Immature natural killer cell (primary cell): ENCODE measurements at regions not wholly inside any gene's neighbourhood (a gene's known extent, or its start where the extent isn't known, plus 50 kb on each side); places are given as distances from the start of the nearest gene placed in this dataset.

Source experiments
- DNase-seq, 3 donors: peaks; one replicate each; pipeline ENCODE4 v3.0.0; 2022; ENCODE audit warnings: mixed read lengths in 1 of 3
- H3K27ac Mint-ChIP-seq, 6 donors: one replicate each; pipeline ENCODE4 v1.8.0; 2020; ENCODE audit warnings: mixed read lengths in 6 of 6, mild to moderate bottlenecking in 5 of 6, inconsistent platforms in 4 of 6, moderate library complexity in 3 of 6
- H3K27me3 Mint-ChIP-seq, 3 donors: one replicate each; pipeline ENCODE4 v1.8.0; 2020 to 2021; ENCODE audit warnings: low read depth in 3 of 3, mild to moderate bottlenecking in 3 of 3, mixed read lengths in 3 of 3, moderate library complexity in 3 of 3, inconsistent platforms in 1 of 3
- H3K36me3 Mint-ChIP-seq, 3 donors: one replicate each; pipeline ENCODE4 v1.8.0; 2020; ENCODE audit warnings: mixed read lengths in 3 of 3, inconsistent platforms in 2 of 3, mild to moderate bottlenecking in 2 of 3
- H3K4me1 Mint-ChIP-seq, 2 donors: one replicate each; pipeline ENCODE4 v1.8.0; 2020; ENCODE audit warnings: inconsistent platforms in 2 of 2, mild to moderate bottlenecking in 2 of 2, mixed read lengths in 2 of 2, moderate library complexity in 1 of 2
- H3K4me3 Mint-ChIP-seq, 5 donors: one replicate each; pipeline ENCODE4 v1.8.0; 2020; ENCODE audit warnings: mild to moderate bottlenecking in 5 of 5, mixed read lengths in 5 of 5, inconsistent platforms in 3 of 5, moderate library complexity in 3 of 5
- H3K9me3 Mint-ChIP-seq, 6 donors: one replicate each; pipeline ENCODE4 v1.8.0; 2020; ENCODE audit warnings: mild to moderate bottlenecking in 6 of 6, mixed read lengths in 6 of 6, inconsistent platforms in 4 of 6, moderate library complexity in 3 of 6

GRCh38 chr1:47564570-47564969 lies 126.7 kb downstream of the FOXD2 start:
- Mint-ChIP-seq H3K4me1 (peaks cover 0 to 10% of the 10 kb centered on the region in 2 donors), H3K4me3 (no peak overlapping the region), H3K36me3 (no peaks in the 10 kb centered on the region), H3K27me3 (peaks cover 3 to 5% (median 4%) of the 10 kb centered on the region in 3 donors), H3K9me3 (no peaks in the 10 kb centered on the region), H3K27ac (no peak overlapping the region)
- no peak for DNase-seq

GRCh38 chr1:47565092-47565491 lies 127.2 kb downstream of the FOXD2 start:
- Mint-ChIP-seq H3K27ac (no peak overlapping the region), H3K9me3 (no peaks in the 10 kb centered on the region), H3K4me3 (no peak overlapping the region), H3K4me1 (peaks cover 0 to 10% of the 10 kb centered on the region in 2 donors), H3K27me3 (peaks cover 4 to 8% (median 4%) of the 10 kb centered on the region in 3 donors), H3K36me3 (no peaks in the 10 kb centered on the region)
- DNase-seq = no peak

GRCh38 chr1:47565676-47566075 lies 127.8 kb downstream of the FOXD2 start:
- H3K4me3 Mint-ChIP-seq = no peak overlapping the region
- no peaks in the 10 kb centered on the region for H3K36me3 Mint-ChIP-seq
- no peaks in the 10 kb centered on the region for H3K9me3 Mint-ChIP-seq
- peaks cover 3 to 8% (median 4%) of the 10 kb centered on the region in 3 donors for H3K27me3 Mint-ChIP-seq
- no peak for DNase-seq
- H3K27ac Mint-ChIP-seq = no peak overlapping the region
- peaks cover 0 to 10% of the 10 kb centered on the region in 2 donors for H3K4me1 Mint-ChIP-seq

GRCh38 chr1:47568763-47569162 lies 130.9 kb downstream of the FOXD2 start:
- Mint-ChIP-seq H3K27ac (no peak overlapping the region), H3K9me3 (no peaks in the 10 kb centered on the region), H3K4me3 (no peak overlapping the region), H3K27me3 (peaks cover 0 to 8% (median 3%) of the 10 kb centered on the region in 3 donors), H3K36me3 (no peaks in the 10 kb centered on the region), H3K4me1 (no peaks in the 10 kb centered on the region)
- no peak for DNase-seq

GRCh38 chr1:47569261-47569660 lies 131.4 kb downstream of the FOXD2 start:
- H3K27me3 Mint-ChIP-seq = peaks cover 0 to 7% (median 2%) of the 10 kb centered on the region in 3 donors

GRCh38 chr1:47569681-47570470 lies 132.0 kb downstream of the FOXD2 start:
- Mint-ChIP-seq H3K27me3 (peaks cover 0 to 6% (median 0%) of the 10 kb centered on the region in 3 donors), H3K4me1 (no peaks in the 10 kb centered on the region), H3K36me3 (no peaks in the 10 kb centered on the region), H3K9me3 (no peaks in the 10 kb centered on the region), H3K27ac (no peak overlapping the region), H3K4me3 (no peak overlapping the region)
- no peak for DNase-seq

More at GRCh38 chr1:47569261-47569660, 131.4 kb downstream of the FOXD2 start:
- no peaks in the 10 kb centered on the region for H3K36me3 Mint-ChIP-seq
- no peaks in the 10 kb centered on the region for H3K4me1 Mint-ChIP-seq
- H3K27ac Mint-ChIP-seq = no peak overlapping the region
- no peak overlapping the region for H3K4me3 Mint-ChIP-seq
- H3K9me3 Mint-ChIP-seq = no peaks in the 10 kb centered on the region
- DNase-seq = no peak

GRCh38 chr1:47571161-47571560 lies 133.3 kb downstream of the FOXD2 start:
- Mint-ChIP-seq H3K27me3 (peaks cover 0 to 6% (median 0%) of the 10 kb centered on the region in 3 donors), H3K36me3 (no peaks in the 10 kb centered on the region), H3K27ac (no peak overlapping the region), H3K4me1 (no peaks in the 10 kb centered on the region), H3K9me3 (no peaks in the 10 kb centered on the region), H3K4me3 (no peak overlapping the region)
- no peak for DNase-seq

- Mint-ChIP-seq H3K9me3 (no peaks in the 10 kb centered on the region), H3K27ac (no peak overlapping the region), H3K36me3 (no peaks in the 10 kb centered on the region), H3K27me3 (peaks cover 0 to 6% (median 1%) of the 10 kb centered on the region in 3 donors), H3K4me3 (no peak overlapping the region), H3K4me1 (no peaks in the 10 kb centered on the region)
- DNase-seq = no peak
Observed at GRCh38 chr1:47571952-47572351, 134.1 kb downstream of the FOXD2 start.

- H3K27me3 Mint-ChIP-seq = peaks cover 0 to 6% (median 1%) of the 10 kb centered on the region in 3 donors
- no peaks in the 10 kb centered on the region for H3K36me3 Mint-ChIP-seq
- H3K27ac Mint-ChIP-seq = no peak overlapping the region
- no peaks in the 10 kb centered on the region for H3K4me1 Mint-ChIP-seq
- no peaks in the 10 kb centered on the region for H3K9me3 Mint-ChIP-seq
- DNase-seq = no peak
- H3K4me3 Mint-ChIP-seq = no peak overlapping the region
Observed at GRCh38 chr1:47572731-47573430, 135.0 kb downstream of the FOXD2 start.

GRCh38 chr1:47574451-47575165 lies 136.8 kb downstream of the FOXD2 start:
- Mint-ChIP-seq H3K36me3 (no peaks in the 10 kb centered on the region), H3K27ac (no peak overlapping the region), H3K4me3 (no peak overlapping the region), H3K4me1 (no peaks in the 10 kb centered on the region), H3K9me3 (no peaks in the 10 kb centered on the region), H3K27me3 (peaks cover 0 to 5% (median 3%) of the 10 kb centered on the region in 3 donors)
- DNase-seq = no peak

GRCh38 chr1:47575855-47576757 lies 138.3 kb downstream of the FOXD2 start:
- no peak overlapping the region for H3K4me3 Mint-ChIP-seq
- no peaks in the 10 kb centered on the region for H3K4me1 Mint-ChIP-seq
- no peaks in the 10 kb centered on the region for H3K9me3 Mint-ChIP-seq
- H3K36me3 Mint-ChIP-seq = no peaks in the 10 kb centered on the region
- H3K27me3 Mint-ChIP-seq = peaks cover 0 to 3% (median 3%) of the 10 kb centered on the region in 3 donors
- no peak for DNase-seq
- H3K27ac Mint-ChIP-seq = no peak overlapping the region

- no peaks in the 10 kb centered on the region for H3K36me3 Mint-ChIP-seq
- H3K27me3 Mint-ChIP-seq = peaks cover 0 to 3% (median 3%) of the 10 kb centered on the region in 3 donors
- no peaks in the 10 kb centered on the region for H3K4me1 Mint-ChIP-seq
- no peak overlapping the region for H3K4me3 Mint-ChIP-seq
- no peak overlapping the region for H3K27ac Mint-ChIP-seq
- no peak for DNase-seq
- no peaks in the 10 kb centered on the region for H3K9me3 Mint-ChIP-seq
Observed at GRCh38 chr1:47576758-47577115, 138.9 kb downstream of the FOXD2 start.

GRCh38 chr1:47577303-47578025 lies 139.6 kb downstream of the FOXD2 start:
- H3K4me3 Mint-ChIP-seq = no peak overlapping the region
- no peak for DNase-seq
- H3K36me3 Mint-ChIP-seq = no peaks in the 10 kb centered on the region
- H3K27me3 Mint-ChIP-seq = peaks cover 0 to 3% (median 3%) of the 10 kb centered on the region in 3 donors
- no peak overlapping the region for H3K27ac Mint-ChIP-seq
- H3K9me3 Mint-ChIP-seq = no peaks in the 10 kb centered on the region
- H3K4me1 Mint-ChIP-seq = no peaks in the 10 kb centered on the region
